ENCODE measurements at regions not wholly inside any gene's neighbourhood (a gene's known extent, or its start where the extent isn't known, plus 50 kb on each side); places are given as distances from the start of the nearest gene placed in this dataset.

- TF ChIP-seq SP1 (IDR thresholded peaks at IDR 0.05) (no peak), TARDBP (IDR thresholded peaks at IDR 0.05) (no peak), ELF4 (IDR thresholded peaks at IDR 0.05) (no peak), HDGF (IDR thresholded peaks at IDR 0.05; ENCODE audit: borderline replicate concordance) (no peak), SUZ12 (IDR thresholded peaks at IDR 0.05) (no peak), PKNOX1 (IDR thresholded peaks at IDR 0.05) (no peak), FOXK2 (IDR thresholded peaks at IDR 0.05) (no peak)
Observed at GRCh38 chr2:21658907-21659477, 535.2 kb downstream of the TDRD15 start.
